Keratinocyte (primary cell): ENCODE measurements at regions not wholly inside any gene's neighbourhood (a gene's known extent, or its start where the extent isn't known, plus 50 kb on each side); places are given as distances from the start of the nearest gene placed in this dataset.

Experiments used
- EZH2 ChIP-seq: IDR thresholded peaks from one replicate; pipeline ENCODE4 v1.6.1; 2012; ENCODE audit warnings: inconsistent platforms, mild to moderate bottlenecking, low read length, moderate library complexity
- TF ChIP-seq, protein P1 (sequence below), 3 experiments: IDR thresholded peaks in 1 of 3; conservative IDR thresholded peaks in 1 of 3; optimal IDR thresholded peaks in 1 of 3; 2 replicates in 2 of 3; 3 replicates in 1 of 3; pipeline versions ENCODE3 to v1.5.1; 2011; ENCODE audit warnings: low read length in 3 of 3, mild to moderate bottlenecking in 3 of 3, moderate library complexity in 2 of 3, control low read depth in 1 of 3, inconsistent platforms in 1 of 3; ENCODE audit not compliant: insufficient read depth in 2 of 3; ENCODE audit errors: extremely low read depth in 1 of 3

DNA sequence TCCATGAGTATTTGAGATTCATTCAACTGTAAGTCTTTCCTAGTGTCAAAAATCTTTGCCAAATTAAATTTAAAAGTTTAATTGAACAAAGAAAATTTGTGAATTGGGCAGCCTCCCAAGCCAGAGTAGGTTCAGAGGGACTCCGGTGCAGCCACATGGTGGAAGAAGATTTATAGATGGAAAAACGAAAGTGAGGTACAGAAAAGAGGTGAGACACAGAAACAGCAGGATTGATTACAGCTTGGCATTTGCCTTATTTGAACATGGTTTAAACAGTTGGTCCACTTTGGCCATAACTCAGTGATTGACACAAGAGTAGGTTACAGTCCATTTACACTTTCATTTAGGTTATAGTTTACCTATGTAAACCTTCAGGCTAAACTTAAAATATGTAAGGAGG lies 465.8 kb downstream of the ARL4A start:
- TF ChIP-seq, protein P1, sequence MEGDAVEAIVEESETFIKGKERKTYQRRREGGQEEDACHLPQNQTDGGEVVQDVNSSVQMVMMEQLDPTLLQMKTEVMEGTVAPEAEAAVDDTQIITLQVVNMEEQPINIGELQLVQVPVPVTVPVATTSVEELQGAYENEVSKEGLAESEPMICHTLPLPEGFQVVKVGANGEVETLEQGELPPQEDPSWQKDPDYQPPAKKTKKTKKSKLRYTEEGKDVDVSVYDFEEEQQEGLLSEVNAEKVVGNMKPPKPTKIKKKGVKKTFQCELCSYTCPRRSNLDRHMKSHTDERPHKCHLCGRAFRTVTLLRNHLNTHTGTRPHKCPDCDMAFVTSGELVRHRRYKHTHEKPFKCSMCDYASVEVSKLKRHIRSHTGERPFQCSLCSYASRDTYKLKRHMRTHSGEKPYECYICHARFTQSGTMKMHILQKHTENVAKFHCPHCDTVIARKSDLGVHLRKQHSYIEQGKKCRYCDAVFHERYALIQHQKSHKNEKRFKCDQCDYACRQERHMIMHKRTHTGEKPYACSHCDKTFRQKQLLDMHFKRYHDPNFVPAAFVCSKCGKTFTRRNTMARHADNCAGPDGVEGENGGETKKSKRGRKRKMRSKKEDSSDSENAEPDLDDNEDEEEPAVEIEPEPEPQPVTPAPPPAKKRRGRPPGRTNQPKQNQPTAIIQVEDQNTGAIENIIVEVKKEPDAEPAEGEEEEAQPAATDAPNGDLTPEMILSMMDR (optimal IDR thresholded peaks at IDR 0.05 in 1 of 3, IDR thresholded peaks at IDR 0.05 in 1 of 3, conservative IDR thresholded peaks at IDR 0.05 in 1 of 3; ENCODE audit: extremely low read depth in 1 of 3, insufficient read depth in 2 of 3, low read length in 3 of 3): no peak
- no peak for TF ChIP-seq EZH2
